K562 (cell line): ENCODE measurements at regions not wholly inside any gene's neighbourhood (a gene's known extent, or its start where the extent isn't known, plus 50 kb on each side); places are given as distances from the start of the nearest gene placed in this dataset.
A peak's percentile ranks its signal among the peaks of the same experiment; 100 is the strongest.

Source experiments
- ATAC-seq: fragments of 200-7000 bp; cut with Tn5 transposase; 3 replicates; pipeline ENCODE4 v1.9.1; 2020; ENCODE audit warnings: moderate library complexity
- BruUV-seq: library from RNA; stranded (reverse); fragments of 400-500 nt; replicated peaks from 2 replicates; lab custom pipeline; 2021; lab: Mats Ljungman, UMichigan
- CTCF ChIA-PET: fragments of 300-600 bp; formaldehyde crosslinking; extraction: SDS; loops from one replicate; lab custom pipeline; 2021; ENCODE audit warnings: low intra/inter-chr PET ratio; lab: Yijun Ruan, JAX
- POLR2A ChIA-PET: fragments of 300-600, 350-650 bp; sonication (Branson Sonifier 250); formaldehyde crosslinking; extraction: SDS; loops from one replicate; lab custom pipeline; 2021; ENCODE audit warnings: antibody characterized with exemption, inconsistent platforms; lab: Yijun Ruan, JAX
- DNase-seq, 4 experiments: peaks; one replicate each; pipeline versions ENCODE4 v3.0.0 to v3.0.0-alpha.2; 2011 to 2018; ENCODE audit warnings: low spot score in 3 of 4, mixed read lengths in 3 of 4; ENCODE audit errors: extremely low read depth in 1 of 4
- FAIRE-seq: peaks from 2 replicates; lab custom pipeline; 2011; peaks lifted over from hg19 to GRCh38; lab: Jason Lieb, UNC
- H2AFZ ChIP-seq: 2 replicates; pipeline ENCODE4 v1.6.0; 2011; ENCODE audit warnings: low read depth, low read length, control low read depth, inconsistent platforms
- H3K27ac ChIP-seq: fragments of 200-600 bp; 3 replicates; pipeline ENCODE4 v1.8.0; 2011; ENCODE audit warnings: low read depth, mild to moderate bottlenecking, control low read depth, inconsistent platforms, low read length, moderate library complexity, mixed read lengths; ENCODE audit errors: extremely low read depth
- H3K27me3 ChIP-seq, 2 experiments: fragments of 300-600 bp in 1 of 2; 2 replicates in 1 of 2; 3 replicates in 1 of 2; pipeline versions ENCODE4 v1.6.0 to v1.8.0; 2011; ENCODE audit warnings: inconsistent platforms in 2 of 2, low read length in 2 of 2, mild to moderate bottlenecking in 1 of 2, mixed read lengths in 1 of 2, moderate library complexity in 1 of 2; ENCODE audit not compliant: control insufficient read depth in 2 of 2, insufficient read depth in 2 of 2
- H3K36me3 ChIP-seq: fragments of 300-600 bp; 3 replicates; pipeline ENCODE4 v1.8.0; 2011; ENCODE audit warnings: mild to moderate bottlenecking, low read length, inconsistent platforms; ENCODE audit not compliant: control insufficient read depth, insufficient read depth
- H3K4me1 ChIP-seq, 2 experiments: fragments of 200-600 bp in 1 of 2; replicated peaks in 1 of 2; 2 replicates in 1 of 2; 3 replicates in 1 of 2; pipeline versions ENCODE4 v1.5.1 to v1.8.0; 2011; ENCODE audit warnings: inconsistent platforms in 2 of 2, low read length in 2 of 2, mild to moderate bottlenecking in 1 of 2, mixed read lengths in 1 of 2, moderate library complexity in 1 of 2; ENCODE audit not compliant: control insufficient read depth in 2 of 2, insufficient read depth in 2 of 2
- H3K4me2 ChIP-seq: 2 replicates; pipeline ENCODE4 v1.6.1; 2011; ENCODE audit warnings: low read length, control low read depth, inconsistent platforms, mixed read lengths; ENCODE audit not compliant: insufficient read depth
- H3K4me3 ChIP-seq: fragments of 200-600 bp; sonication (generic), shearing (Covaris generic); 2 replicates; pipeline ENCODE4 v1.5.1; 2016; ENCODE audit warnings: control low read depth, inconsistent platforms
- H3K79me2 ChIP-seq: fragments of 200-600 bp; 3 replicates; pipeline ENCODE4 v1.8.0; 2011; ENCODE audit warnings: low read length, inconsistent platforms; ENCODE audit not compliant: control insufficient read depth, insufficient read depth
- H3K9ac ChIP-seq, 2 experiments: 2 replicates each; pipeline versions ENCODE4 v1.6.0 to v1.6.1; 2011; ENCODE audit warnings: low read depth in 2 of 2, low read length in 2 of 2, control low read depth in 1 of 2, inconsistent platforms in 1 of 2, mild to moderate bottlenecking in 1 of 2, mixed read lengths in 1 of 2; ENCODE audit not compliant: insufficient read depth in 1 of 2
- H3K9me1 ChIP-seq: one replicate; pipeline ENCODE4 v1.6.0; 2011; ENCODE audit warnings: inconsistent platforms, mild to moderate bottlenecking, low read length, moderate library complexity; ENCODE audit not compliant: control insufficient read depth, insufficient read depth
- H3K9me3 ChIP-seq: replicated peaks from 2 replicates; pipeline ENCODE4 v1.5.1; 2011; ENCODE audit warnings: low read depth, low read length, inconsistent platforms; ENCODE audit not compliant: control insufficient read depth, insufficient read depth
- H4K20me1 ChIP-seq: replicated peaks from 2 replicates; pipeline ENCODE4 v1.6.1; 2011; ENCODE audit warnings: low read length, inconsistent platforms, mixed read lengths; ENCODE audit not compliant: control insufficient read depth, insufficient read depth
- ATF2 ChIP-seq: sonication (generic); formaldehyde crosslinking; IDR thresholded peaks from 2 replicates; pipeline ENCODE4 v1.8.1; 2022; ENCODE audit warnings: missing genetic modification reagents
- CGGBP1 ChIP-seq: fragments of 250-450 bp; sonication (Bioruptor Pico); IDR thresholded peaks from 2 replicates; pipeline ENCODE4 v1.9.0; 2021; ENCODE audit warnings: mild to moderate bottlenecking
- CXXC5 ChIP-seq: fragments of 250-450 bp; sonication (Bioruptor Pico); IDR thresholded peaks from 2 replicates; pipeline ENCODE4 v1.8.0; 2022; ENCODE audit warnings: inconsistent platforms, mild to moderate bottlenecking, moderate library complexity
- DDX20 ChIP-seq: fragments of 450-650 bp; IDR thresholded peaks from 2 replicates; pipeline ENCODE4 v1.6.1; 2016; ENCODE audit warnings: missing genetic modification characterization, low read depth, mild to moderate bottlenecking, missing compliant biosample characterization, moderate library complexity
- E2F4 ChIP-seq: sonication (generic); formaldehyde crosslinking; IDR thresholded peaks from 2 replicates; pipeline ENCODE4 v1.8.0; 2022; ENCODE audit warnings: mild to moderate bottlenecking, low read depth, missing genetic modification reagents
- EGR1 ChIP-seq: fragments of 450-650 bp; conservative IDR thresholded peaks from 2 replicates; pipeline ENCODE4 v1.6.1; 2017; ENCODE audit warnings: mild to moderate bottlenecking
- ETS2 ChIP-seq: IDR thresholded peaks from 2 replicates; pipeline ENCODE4 v1.6.1; 2016; ENCODE audit warnings: borderline replicate concordance, missing genetic modification characterization, mild to moderate bottlenecking, moderate library complexity, missing compliant biosample characterization; ENCODE audit not compliant: poor library complexity, severe bottlenecking
- FOXM1 ChIP-seq, 2 experiments: fragments of 450-650 bp in 1 of 2; sonication (generic) in 1 of 2; formaldehyde crosslinking in 1 of 2; IDR thresholded peaks; 2 replicates each; pipeline versions ENCODE4 v1.6.1 to v1.9.0; 2017 to 2022; ENCODE audit warnings: low read depth in 2 of 2, mild to moderate bottlenecking in 2 of 2, missing genetic modification reagents in 1 of 2, moderate library complexity in 1 of 2
- HES1 ChIP-seq: fragments of 450-650 bp; IDR thresholded peaks from 2 replicates; pipeline ENCODE4 v1.6.1; 2016; ENCODE audit warnings: low read depth, mild to moderate bottlenecking, moderate library complexity
- HMG20B ChIP-seq: fragments of 250-450 bp; sonication (Bioruptor Pico); IDR thresholded peaks from 2 replicates; pipeline ENCODE4 v1.5.0; 2021; ENCODE audit warnings: mild to moderate bottlenecking
- NCOR1 ChIP-seq: fragments of 450-650 bp; IDR thresholded peaks from 2 replicates; pipeline ENCODE4 v1.6.1; 2016; ENCODE audit warnings: mild to moderate bottlenecking, moderate library complexity
- RAD51 ChIP-seq: fragments of 450-650 bp; IDR thresholded peaks from 2 replicates; pipeline ENCODE4 v1.7.1; 2016; ENCODE audit warnings: low read depth, mild to moderate bottlenecking, borderline replicate concordance
- TOE1 ChIP-seq, 2 experiments: fragments of 450-650 bp in 1 of 2; sonication (generic) in 1 of 2; formaldehyde crosslinking in 1 of 2; IDR thresholded peaks; 2 replicates each; pipeline versions ENCODE4 v1.7.1 to v1.8.0; 2016 to 2022; ENCODE audit warnings: borderline replicate concordance in 2 of 2, mild to moderate bottlenecking in 2 of 2, antibody characterized with exemption in 1 of 2, inconsistent platforms in 1 of 2, low read depth in 1 of 2, missing genetic modification reagents in 1 of 2, moderate library complexity in 1 of 2
- ZNF175 ChIP-seq: fragments of 200-800 bp; sonication (Bioruptor generic); IDR thresholded peaks from 2 replicates; pipeline ENCODE4 v1.6.1; 2016; ENCODE audit warnings: low read depth, mild to moderate bottlenecking, missing genetic modification characterization, missing compliant biosample characterization
- ZNF431 ChIP-seq: sonication (generic); formaldehyde crosslinking; IDR thresholded peaks from 2 replicates; pipeline ENCODE4 v1.8.0; 2022; ENCODE audit warnings: mild to moderate bottlenecking, missing genetic modification reagents
- ZZZ3 ChIP-seq: fragments of 450-650 bp; IDR thresholded peaks from 2 replicates; pipeline ENCODE4 v1.6.1; 2016; ENCODE audit warnings: antibody characterized with exemption, mild to moderate bottlenecking, moderate library complexity
- WGBS: fragments of 100-300 bp; shearing (Covaris generic); methylation state at CpG from one replicate; pipeline ENCODE4 v1.1.6; 2016; ENCODE audit warnings: low coverage, mixed read lengths; ENCODE audit not compliant: insufficient coverage; ENCODE audit errors: missing lambda C conversion rate; 5-methylcytosine and 5-hydroxymethylcytosine counted together
- in situ Hi-C: fragments of 300-500 bp; cut with MboI; formaldehyde crosslinking; loops from 4 replicates; pipeline ENCODE4 v1.15.0; 2018; ENCODE audit warnings: inconsistent platforms, mixed read lengths
- intact Hi-C: fragments of 100-400 bp; cut with micrococcal nuclease; formaldehyde crosslinking; loops from 2 replicates; pipeline ENCODE4 v1.14.2; 2022

GRCh38 chr16:85275533-85276249, 163.4 kb upstream of the CIBAR2 start:
- Histone ChIP-seq H3K4me2 (no peak overlapping the region), H2AFZ (no peak overlapping the region), H3K9me3 (no peaks in the 10 kb centered on the region), H4K20me1 (peaks cover 39% of the 10 kb centered on the region), H3K9ac (peak overlapping the region in 1 of 2 experiments; percentile 81; a peak in 1 of 4 replicates), H3K4me1 (peaks cover 10 to 43% of the 10 kb centered on the region in 2 experiments), H3K27me3 (no peaks in the 10 kb centered on the region), H3K79me2 (peaks cover 5% of the 10 kb centered on the region; the same call in 1 of the 3 replicates), H3K9me1 (no peaks in the 10 kb centered on the region), H3K36me3 (no peaks in the 10 kb centered on the region), H3K27ac (no peak overlapping the region), H3K4me3 (no peak overlapping the region)
- intact Hi-C loops: no loop called here
- WGBS: 32% methylated on average over 16 of the region's 16 CpGs
- POLR2A ChIA-PET: interaction anchor here (0.5 to 1.4 kb wide), 6 partner anchors 9 to 339 kb away, joined by 3 to 5 read pairs (median 4); no protein-coding TSS in a partner anchor
- CTCF ChIA-PET: interaction anchor here (0.6 to 1.7 kb wide), 10 partner anchors 47 to 443 kb away, joined by 3 to 7 read pairs (median 4); no protein-coding TSS in a partner anchor
- FAIRE-seq: peak; percentile 97
- peak; percentile 89 to 97 (median 94) for DNase-seq
- BruUV-seq: no TSS peak
- peak; percentile 98 for ATAC-seq
- in situ Hi-C loops: no loop called here
- TF ChIP-seq ZNF175 (CRISPR knock-in tag) (no peak), DDX20 (no peak), ATF2 (CRISPR knock-in tag) (no peak; the same call in 1 of the 2 replicates), ZNF431 (CRISPR knock-in tag) (no peak), CGGBP1 (CRISPR knock-in tag) (no peak), RAD51 (no peak), TOE1 (IDR thresholded peaks at IDR 0.05; ENCODE audit: borderline replicate concordance) (0 out of 2 replicates have a peak, but pooled peaks have one; percentile 39), TOE1 (CRISPR knock-in tag; IDR thresholded peaks at IDR 0.05; ENCODE audit: borderline replicate concordance, low read depth) (no peak), CXXC5 (0 out of 2 replicates have a peak, but pooled peaks have one; percentile 21), ZZZ3 (no peak), HES1 (no peak), EGR1 (0 out of 2 replicates have a peak, but pooled peaks have one; percentile 8), NCOR1 (no peak), HMG20B (CRISPR knock-in tag) (no peak), E2F4 (peak; percentile 66; the same call in 1 of the 2 replicates), ETS2 (tag) (no peak), FOXM1 (IDR thresholded peaks at IDR 0.05; ENCODE audit: low read depth) (no peak), FOXM1 (CRISPR knock-in tag; IDR thresholded peaks at IDR 0.05; ENCODE audit: low read depth) (peak; percentile 74; the same call in 1 of the 2 replicates)
